DMS 273 (cell line): ENCODE measurements at regions not wholly inside any gene's neighbourhood (a gene's known extent, or its start where the extent isn't known, plus 50 kb on each side); places are given as distances from the start of the nearest gene placed in this dataset.

Source experiments
- DNase-seq: peaks from one replicate; lab custom pipeline; 2025; ENCODE audit not compliant: unreplicated experiment; lab: John Stamatoyannopoulos, UW

DNA sequence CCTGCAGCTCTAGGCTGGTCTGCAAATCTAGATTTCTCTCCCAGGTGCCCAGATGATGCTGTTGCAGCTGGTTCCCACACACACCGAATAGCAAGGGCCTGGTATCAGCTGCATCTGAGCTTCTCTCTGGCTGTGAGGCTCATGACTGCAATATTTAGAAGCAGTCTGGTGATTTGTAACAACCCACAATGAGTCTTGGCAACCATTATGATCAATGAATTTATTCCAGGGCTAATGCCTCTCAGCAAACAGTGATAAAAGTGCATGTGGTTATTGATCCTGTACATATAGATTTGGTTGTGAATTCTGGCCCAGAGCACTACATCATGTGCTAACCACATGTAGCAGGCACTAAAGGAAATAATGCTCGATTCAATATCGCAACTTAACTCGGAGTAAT is 114.3 kb downstream of the ASCL4 start:
- DNase-seq, result no peak

DNA sequence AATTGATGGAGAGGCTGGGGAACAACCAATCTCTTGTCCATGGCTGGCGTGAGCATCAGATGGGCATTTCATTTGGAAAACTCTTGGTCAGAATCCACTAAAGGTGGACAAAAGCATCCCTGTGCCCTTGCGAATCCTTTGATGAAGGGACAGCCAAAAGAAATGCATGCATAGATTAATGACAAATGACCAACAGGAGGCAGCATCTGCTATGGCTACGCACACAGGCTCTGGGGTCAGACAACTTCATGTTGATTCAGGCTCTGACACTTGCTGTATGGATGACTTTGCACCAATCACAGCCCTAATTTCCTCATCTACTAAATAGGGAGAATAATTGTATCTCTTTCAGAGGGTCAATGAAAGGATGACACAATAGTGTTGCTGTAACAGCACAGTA is 117.5 kb downstream of the ASCL4 start:
- peak; percentile 25 for DNase-seq

DNA sequence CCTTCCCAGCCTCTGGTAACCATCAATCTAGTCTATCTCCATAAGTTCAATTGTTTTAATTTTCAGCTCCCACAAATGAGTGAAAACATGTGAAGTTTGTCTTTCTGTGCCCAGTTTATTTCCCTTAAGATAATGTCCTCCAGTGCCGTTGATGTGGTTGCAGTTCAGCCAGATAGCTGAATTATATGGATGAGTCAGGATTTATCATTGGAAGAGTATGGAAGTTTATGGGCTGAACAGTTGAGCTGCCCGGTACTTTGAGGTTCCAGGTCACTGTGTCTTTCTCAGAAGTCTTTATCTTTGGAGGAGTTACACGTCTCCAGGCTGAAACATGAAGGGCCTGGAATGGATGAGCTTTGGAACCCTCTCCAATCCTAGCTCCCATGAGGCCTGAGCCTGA is 120.1 kb downstream of the ASCL4 start:
- no peak for DNase-seq

DNA sequence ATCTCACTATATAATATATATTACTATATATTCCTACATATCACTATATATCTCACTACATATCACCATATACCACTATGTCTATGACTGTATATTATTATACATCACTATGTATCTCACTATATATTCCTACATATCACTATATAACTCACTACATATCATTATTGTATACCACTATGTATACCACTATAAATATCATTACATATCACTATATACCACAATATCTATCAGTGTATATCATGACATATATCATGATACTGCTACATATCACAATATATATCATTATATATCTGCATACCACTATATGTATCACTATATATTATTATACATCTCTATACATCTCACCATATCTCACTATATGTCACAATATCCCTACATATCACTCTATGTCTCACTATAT is 121.5 kb downstream of the ASCL4 start:
- no peak for DNase-seq

DNA sequence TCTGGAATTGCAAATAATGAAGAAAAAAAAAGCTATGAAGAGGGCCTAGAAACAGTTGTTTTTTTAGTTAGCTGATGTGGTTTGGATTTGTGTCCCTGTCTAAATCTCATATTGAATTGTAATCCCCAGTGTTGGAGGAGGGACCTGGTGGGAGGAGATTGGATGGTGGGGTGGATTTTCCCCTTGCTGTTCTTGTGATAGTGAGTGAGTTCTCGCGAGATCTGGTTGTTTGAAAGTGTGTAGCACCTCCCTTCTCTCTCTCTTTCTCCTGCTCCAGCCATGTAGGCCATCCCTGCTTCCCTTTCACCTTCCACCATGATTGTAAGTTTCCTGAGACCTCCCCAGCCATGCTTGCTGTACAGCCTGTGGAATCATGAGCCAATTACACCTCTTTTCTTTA is 126.1 kb downstream of the ASCL4 start:
- no peak for DNase-seq

DNA sequence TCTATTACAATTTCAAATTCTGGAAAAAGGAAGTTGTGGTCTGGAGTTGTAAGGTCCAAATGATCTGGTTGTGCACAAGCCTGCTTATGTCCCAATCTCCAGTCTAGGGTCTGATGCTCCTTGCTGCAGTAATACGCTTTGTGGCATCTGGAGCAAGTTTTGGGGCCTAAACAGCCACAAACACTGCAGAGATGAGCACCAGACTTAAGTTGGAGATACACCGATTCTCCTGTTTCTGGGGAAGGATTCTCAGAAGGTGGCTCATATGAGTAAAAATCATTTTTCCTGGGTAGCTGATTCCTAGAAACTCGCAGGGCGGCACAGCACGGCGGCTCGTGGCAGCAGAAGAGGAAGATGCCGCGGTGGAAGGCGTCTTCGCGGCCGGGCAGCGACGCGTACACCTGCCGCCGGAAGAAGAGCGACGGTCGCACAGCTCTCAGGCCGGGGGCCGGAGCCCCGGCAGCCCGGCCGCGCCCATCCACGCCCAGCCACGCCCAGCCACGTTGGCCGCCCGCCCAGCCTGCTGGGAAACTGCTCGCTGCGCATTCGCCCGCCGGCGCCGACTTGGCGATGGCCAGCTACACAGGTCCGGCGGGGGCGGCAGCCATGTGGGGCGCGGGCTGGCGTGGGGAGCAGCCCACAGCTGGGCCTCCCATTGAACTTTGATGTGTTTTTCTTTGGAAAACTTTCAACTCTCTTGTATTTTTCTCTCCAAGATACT is 129.0 kb downstream of the ASCL4 start:
- DNase-seq, result peak; percentile 76

DNA sequence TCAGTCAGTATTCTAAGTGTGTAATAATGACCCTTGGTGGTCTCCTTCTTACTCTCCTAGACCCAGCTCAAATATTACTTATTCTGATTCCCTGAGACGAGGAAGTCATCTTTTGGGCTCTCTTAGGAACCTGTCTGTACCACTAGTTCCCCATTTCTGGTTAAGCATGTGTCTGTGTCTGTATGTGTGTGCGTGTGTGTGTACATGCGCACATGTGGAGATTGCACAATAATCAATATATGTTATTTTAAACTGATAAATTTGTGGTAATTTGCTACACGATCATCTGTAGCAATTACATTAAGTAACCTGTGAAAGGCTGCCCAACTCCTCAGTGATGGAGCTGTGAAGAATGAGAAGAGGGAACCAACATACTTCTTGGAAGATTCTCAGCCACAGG is 132.2 kb downstream of the ASCL4 start:
- DNase-seq, result no peak

DNA sequence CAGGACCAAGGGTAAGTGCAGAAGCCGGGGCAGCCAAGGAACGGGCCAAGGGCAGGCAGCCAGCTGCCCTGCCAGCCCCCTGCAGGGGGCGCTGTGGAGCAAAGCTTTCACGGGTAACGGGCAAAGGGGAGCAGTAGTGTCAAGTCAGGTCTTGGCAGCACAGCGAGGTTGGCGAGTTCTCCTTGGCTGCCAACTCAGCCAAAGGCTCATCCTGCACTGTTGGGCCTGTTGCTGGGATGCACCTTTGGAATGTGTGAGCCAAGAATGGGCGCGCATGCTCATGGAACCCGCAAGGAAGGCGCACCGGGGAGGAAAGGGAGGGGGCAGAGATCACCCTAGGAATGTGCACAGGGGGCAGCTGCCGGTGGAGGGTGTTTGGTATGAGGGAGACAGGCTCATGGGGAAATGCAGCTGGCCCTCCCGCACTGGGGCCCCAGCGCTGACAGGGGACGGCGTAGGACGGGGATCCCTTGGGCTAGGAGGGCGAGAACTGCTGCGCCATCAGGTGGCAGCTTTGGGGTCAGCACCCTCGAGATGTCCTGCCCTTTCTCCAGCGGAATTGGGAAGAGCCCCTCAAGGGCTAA is 138.0 kb downstream of the ASCL4 start:
- peak; percentile 81 for DNase-seq

DNA sequence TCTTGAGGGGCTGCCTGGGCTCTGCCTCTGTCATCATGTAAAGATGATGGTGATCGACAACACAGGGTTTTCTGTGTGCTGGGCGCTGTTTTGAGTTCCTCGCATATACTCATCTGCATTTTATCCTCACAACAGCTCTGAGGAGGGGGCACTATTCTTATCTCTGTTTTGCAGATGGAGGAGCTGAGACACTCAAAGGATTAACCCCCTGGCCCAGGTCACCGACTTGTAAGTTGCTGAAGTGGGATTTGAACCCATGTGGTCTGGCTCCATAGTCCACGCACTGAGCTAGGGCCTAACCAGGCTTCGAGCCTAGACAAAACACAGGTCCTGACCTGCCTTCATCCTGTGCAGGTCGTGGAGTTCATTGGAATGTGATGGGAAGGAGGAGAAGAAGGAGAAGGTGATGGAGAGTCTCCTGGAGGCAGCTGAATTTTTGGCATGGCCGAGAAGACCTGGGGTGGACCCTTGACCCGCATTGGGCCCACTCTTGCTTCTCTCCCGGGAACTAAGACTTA is 140.0 kb downstream of the ASCL4 start:
- no peak for DNase-seq

DNA sequence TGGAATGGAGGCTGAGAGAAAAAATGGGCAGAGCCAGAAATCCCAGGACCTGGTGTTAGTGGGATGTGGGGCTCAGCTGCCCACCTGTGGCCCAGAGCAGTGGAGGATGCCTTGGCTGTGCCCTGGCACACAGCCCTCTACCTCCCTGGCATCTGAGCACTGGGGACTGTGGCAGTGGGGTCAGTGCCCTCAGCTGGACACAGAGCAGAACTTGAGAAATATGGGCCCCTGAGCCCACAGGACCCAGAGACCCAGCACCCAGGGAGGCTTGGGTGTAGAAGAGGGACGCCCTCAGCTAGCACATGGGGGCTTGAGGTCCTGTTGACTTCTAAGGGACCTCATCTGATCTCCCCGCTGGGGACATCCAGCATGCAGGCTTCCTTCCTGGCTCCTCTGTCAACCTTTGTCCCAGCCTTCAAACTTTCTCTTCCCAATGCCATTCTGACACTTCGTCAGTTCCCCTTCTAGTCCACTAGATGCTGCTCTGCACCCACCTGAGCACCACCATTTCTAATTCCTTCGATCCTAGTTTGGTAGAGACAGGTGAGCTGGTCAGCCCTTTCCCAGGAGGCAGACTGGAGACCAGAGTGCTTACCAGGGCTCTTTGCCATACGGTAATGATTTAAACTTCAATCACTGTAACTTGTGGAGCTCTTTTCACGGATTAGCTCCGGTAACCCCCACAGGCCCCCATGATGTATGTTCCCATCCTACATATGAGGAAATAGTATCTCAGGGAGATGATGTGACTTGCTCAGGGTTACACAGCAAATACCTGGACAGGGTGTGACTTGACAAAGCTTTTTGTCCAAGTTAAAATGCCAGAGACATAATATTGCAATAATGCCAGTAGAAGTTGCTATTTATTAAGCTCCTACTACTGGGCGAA is 143.7 kb downstream of the ASCL4 start:
- DNase-seq, result peak; percentile 48

DNA sequence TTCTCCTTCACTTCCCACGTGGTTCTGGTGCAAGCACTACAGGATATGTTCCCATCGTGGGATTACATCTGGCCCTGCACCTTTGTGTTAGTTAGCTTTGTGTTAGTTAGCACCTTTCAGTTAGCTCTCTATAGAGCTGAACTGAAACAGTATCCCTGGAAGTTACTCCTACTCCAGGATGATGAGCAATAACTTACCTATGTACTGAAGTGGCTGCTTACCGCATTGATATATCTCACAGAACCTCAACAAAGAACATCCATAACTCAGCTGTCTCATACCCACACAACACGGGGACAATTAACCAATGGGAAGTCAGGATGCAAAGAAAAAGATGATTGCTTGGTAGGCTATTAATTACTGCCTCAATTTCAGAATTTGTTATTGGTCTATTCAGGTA is 146.6 kb downstream of the ASCL4 start:
- no peak for DNase-seq

DNA sequence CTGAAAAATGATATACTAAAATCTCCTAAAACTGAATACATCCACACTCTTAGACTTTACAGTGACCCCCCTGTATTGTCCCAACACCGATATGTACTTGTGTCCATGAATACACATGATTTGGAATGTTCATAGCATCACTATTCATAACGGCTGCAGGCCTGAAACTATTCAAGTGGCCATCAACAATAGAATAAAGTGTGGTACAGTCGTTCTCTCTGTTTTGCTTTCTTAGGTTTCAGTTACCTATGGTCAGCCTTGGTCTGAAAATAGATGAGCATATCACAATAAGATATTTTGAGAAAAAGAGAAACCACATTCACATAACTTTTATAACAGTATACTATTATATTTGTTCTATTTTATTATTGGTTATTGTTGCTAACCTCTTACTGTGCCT is 150.6 kb downstream of the ASCL4 start:
- DNase-seq, result no peak

DNA sequence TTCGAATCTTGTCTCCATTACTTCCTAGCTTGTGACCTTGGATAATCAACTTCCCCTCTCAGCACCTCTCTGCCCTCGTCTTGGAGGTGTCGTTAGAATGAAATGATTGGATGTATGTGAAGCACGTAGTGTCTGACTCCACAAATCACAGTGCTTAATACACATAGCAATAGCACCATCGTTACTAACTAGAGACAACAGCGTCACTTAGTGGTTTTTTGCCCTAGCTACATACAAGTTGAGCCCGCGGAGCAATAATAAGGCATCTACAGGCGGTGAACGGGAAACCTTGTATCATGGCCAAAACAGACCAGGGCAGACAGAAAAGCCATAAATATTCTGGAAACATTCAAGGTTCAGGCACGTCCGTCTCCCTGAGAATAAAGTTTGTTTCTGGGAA is 154.9 kb downstream of the ASCL4 start:
- peak; percentile 62 for DNase-seq

DNA sequence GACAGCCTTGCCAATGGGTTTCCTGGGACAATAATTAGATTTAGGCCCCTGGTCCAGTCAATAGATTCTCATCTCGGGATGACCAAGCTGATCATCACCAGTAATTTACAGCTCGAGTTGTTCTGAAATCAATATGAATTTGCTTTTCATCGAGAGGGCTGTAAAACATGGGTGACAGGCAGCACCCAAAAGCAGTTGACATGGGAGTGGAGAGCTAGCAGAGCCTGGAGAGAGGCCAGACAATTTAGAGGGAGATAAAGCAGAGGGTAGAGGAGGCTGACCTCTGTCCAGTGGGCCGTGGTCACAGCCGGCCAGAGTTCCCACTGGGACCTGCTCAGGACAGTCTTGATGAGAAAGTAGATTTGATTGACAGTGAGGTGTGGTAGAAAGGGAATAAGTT is 157.3 kb downstream of the ASCL4 start:
- DNase-seq, result no peak

DNA sequence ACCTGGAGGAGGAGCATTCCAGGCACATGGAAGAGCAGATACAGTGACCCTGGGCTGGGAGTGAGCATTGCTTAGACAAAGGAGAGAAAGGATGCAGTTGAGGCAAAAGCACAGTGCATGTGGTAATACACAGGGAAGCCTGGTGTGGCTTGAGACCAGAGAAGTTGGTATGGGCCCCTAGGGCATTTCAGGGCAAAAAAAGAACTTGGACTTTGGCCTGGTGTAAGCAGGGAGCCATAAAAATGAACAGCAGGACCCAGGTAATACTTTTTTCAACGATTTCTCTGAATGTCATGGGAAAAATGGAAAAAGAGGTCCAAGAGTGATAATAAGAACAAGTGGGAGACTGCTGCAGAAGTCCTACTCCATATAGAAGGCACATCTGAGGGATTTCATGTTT is 163.9 kb downstream of the ASCL4 start:
- DNase-seq, result no peak

DNA sequence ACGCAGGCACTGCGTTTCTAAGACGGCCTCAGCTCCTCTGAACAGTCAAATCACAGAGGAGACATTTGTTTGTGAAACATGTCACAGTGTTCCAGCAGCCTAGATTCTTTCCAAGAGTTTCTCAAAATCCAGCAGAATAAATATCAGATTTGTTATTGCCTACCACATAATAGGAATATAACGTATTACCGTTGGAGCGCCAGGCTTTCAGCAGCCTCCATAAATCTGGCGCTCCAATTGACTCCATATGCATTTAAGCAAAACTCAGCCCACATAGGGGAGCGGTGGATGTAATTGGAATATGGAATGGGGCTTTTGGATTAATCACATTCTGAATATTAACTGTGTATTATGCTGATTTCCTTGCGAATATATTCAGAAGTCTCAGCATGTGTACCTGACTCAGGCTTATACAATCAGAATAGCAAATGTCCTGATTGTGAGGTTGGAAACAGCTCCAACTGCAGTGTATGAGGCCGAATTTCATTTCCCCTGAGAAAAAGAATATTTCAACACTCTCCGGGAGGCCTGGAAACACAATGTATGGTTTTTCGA is 174.0 kb downstream of the ASCL4 start:
- no peak for DNase-seq

DNA sequence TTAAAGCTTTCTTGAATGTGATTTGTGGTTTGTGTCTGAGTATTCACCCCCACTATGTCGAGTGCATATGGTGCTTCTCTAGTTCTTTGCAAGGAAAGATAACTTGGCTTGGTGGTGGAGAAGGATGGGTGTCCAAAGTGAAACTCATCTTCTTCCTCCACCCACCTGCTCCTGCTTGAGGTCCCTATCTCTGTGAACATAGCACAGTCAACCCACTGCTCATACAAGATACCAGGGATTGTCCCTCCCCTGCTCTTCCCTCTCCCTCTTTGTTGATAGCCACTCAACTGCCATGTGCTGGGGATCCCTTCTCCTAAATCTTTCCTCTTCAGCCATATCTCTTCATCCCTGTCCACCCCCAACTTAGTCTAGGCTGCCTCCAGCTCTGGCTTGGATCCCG is 176.5 kb downstream of the ASCL4 start:
- no peak for DNase-seq

DNA sequence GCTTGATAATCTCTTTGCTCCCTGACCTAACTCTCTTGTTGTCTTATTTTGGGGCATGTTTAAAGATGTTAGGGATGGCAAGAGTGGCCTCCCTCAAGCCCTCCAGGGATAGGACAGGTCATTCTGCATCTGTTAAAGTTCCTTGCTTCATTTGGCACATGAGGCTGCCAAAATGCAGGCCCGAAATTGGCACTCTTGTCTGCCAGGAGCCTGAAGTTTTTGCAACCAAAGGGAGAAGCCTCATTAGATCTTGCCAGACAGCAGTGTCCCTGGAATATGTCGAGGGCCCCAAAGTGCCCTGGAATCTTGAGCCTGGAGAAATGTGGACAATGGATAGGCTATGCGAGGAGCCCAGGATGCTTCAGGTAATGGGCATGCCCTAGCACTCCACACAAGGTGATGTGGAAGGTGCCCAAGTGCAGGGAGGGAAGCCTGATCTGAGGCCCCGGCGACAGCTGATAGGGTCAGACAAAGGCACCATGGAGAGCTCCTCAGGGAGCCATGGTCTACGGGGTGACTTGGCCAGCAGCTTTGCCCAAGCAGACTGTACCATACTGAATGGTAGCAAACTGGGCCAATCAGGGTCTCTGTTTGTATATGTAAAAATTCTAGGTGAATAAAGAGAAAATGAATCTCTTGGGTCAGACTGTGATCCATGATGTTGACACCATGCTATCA is 173.0 kb upstream of the WSCD2 start:
- no peak for DNase-seq

DNA sequence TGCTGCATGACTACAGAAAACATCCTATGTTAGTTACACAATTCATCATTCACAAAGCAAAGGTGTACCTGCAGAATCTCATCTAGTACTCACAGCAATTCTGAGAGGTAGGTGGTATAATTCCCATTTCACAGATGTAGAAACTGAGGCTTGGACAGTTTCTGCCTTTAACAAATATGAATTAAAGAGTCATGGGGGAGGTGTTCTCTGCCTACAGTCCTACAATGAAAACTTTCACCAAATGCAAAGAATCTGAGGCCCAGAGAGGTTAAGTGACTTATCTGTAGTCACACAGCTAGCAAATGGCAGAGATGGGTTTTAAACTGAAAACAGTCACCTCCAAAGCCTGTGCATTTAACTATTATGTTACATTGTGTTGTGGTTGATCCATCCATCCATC is 171.6 kb upstream of the WSCD2 start:
- no peak for DNase-seq

DNA sequence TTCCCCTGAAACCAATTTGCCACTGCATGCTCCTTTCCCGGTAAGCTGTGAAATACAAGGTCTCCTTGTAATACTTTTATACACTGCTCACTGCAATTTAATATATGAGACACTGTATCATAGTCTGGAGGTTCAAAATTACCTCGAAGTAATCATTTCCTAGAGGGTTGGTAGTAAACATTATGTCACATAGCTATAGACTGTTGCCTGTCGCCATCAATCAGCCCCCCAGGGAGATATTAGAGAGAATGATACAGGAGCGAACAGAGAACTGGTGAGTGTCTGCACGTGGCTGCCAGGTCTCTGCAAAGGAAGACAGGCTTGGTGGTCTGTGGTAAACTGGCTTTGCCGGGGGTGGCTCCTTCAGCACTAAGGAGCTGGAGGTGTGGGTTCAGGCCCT is 165.5 kb upstream of the WSCD2 start:
- DNase-seq, result no peak

DNA sequence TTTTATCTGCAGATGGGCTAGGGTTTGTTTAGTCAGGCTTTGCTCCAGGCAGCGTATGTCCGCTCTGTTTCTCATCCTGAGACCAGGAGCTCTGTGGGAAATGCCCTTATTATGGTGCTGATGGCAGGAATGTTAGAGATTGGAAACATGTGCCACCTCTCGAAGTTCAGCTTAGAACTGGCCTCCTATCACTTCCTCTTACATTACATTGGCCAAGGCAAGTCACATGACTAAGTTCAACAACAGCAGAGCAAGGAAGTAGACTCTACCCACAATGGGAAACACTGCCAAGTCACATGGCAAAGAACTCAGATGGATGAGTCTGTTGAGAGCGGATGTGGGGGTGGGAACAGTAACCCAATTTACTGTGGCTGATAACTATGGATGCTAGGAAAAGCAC is 161.9 kb upstream of the WSCD2 start:
- peak; percentile 0 for DNase-seq
